Stimulated activated effector memory CD8-positive, alpha-beta T cell treated with anti-CD3 and anti-CD28 coated beads, Interleukin-12 subunit alpha, Interleukin-12 subunit beta, amount 100 ng/mL, for 72 hours (primary cell): ENCODE measurements at regions not wholly inside any gene's neighbourhood (a gene's known extent, or its start where the extent isn't known, plus 50 kb on each side); places are given as distances from the start of the nearest gene placed in this dataset.
"Not testable (repeated sequence)": the region's sequence is repeated elsewhere in the genome, so short reads cannot be mapped to it uniquely, and the experiment has no call there.

Experiments
- ATAC-seq: fragments of 150-1000 bp; cut with Tn5 transposase; 2 replicates; pipeline ENCODE4 v1.10.0; 2021
- DNase-seq, 2 donors: peaks; one replicate each; pipeline ENCODE4 v3.0.0; 2021 to 2022; ENCODE audit warnings: low spot score in 2 of 2
- H3K27ac Mint-ChIP-seq: one replicate; pipeline ENCODE4 v1.8.0; 2022; ENCODE audit warnings: mild to moderate bottlenecking, mixed read lengths
- H3K36me3 Mint-ChIP-seq: one replicate; pipeline ENCODE4 v1.8.0; 2022; ENCODE audit warnings: mild to moderate bottlenecking, mixed read lengths
- H3K4me1 Mint-ChIP-seq: one replicate; pipeline ENCODE4 v1.8.0; 2022; ENCODE audit warnings: mixed read lengths
- H3K4me3 Mint-ChIP-seq: one replicate; pipeline ENCODE4 v1.8.0; 2022; ENCODE audit warnings: mild to moderate bottlenecking, mixed read lengths
- H3K9me3 Mint-ChIP-seq: one replicate; pipeline ENCODE4 v1.8.0; 2022; ENCODE audit warnings: mixed read lengths

DNA sequence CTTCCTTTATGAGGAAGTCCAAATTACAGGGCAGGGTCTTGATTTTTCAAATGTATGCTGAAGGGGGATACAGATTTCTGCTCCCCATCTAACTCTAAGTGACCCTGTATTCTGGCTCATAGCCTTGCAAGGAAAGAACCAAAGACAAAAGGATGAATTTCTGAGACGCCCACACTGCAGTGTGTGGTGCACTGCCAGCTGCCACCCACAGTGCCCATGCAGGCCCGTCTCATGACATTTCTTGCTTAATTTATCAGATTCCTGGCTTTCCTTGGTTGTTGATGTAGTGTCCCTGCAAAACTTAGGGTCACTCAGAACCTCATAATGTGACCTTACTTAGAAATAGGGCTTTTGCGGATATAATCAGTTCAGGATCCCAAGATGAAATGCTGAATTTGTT, 68.0 kb downstream of the CBLN4 start:
- no peak for ATAC-seq
- H3K9me3 Mint-ChIP-seq: peaks cover 18% of the 10 kb centered on the region
- H3K27ac Mint-ChIP-seq: no peak overlapping the region
- H3K36me3 Mint-ChIP-seq: no peaks in the 10 kb centered on the region
- no peak for DNase-seq
- H3K4me1 Mint-ChIP-seq: no peaks in the 10 kb centered on the region
- no peak overlapping the region for H3K4me3 Mint-ChIP-seq

DNA sequence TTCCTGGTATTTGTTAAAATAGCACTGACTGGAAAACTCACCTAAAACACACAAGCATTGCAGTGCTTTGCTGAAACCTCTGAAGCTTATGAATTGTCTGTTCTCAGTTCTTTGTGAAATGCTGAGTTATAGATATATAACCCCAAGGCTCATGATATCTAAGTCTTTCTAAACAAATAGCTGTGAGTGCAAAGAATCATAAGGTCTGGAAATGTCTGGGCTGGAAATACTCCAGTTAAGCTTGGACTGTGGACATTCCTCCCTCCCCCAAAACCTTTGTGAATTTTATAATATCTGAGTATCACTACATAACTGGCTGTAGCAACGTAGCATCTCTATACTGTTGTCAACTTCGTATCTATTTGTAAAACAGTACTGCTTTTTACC, 69.1 kb downstream of the CBLN4 start:
- H3K36me3 Mint-ChIP-seq: no peaks in the 10 kb centered on the region
- no peak overlapping the region for H3K4me3 Mint-ChIP-seq
- no peak overlapping the region for H3K27ac Mint-ChIP-seq
- peaks cover 18% of the 10 kb centered on the region for H3K9me3 Mint-ChIP-seq
- ATAC-seq (no peak), DNase-seq (no peak)
- H3K4me1 Mint-ChIP-seq: no peaks in the 10 kb centered on the region

DNA sequence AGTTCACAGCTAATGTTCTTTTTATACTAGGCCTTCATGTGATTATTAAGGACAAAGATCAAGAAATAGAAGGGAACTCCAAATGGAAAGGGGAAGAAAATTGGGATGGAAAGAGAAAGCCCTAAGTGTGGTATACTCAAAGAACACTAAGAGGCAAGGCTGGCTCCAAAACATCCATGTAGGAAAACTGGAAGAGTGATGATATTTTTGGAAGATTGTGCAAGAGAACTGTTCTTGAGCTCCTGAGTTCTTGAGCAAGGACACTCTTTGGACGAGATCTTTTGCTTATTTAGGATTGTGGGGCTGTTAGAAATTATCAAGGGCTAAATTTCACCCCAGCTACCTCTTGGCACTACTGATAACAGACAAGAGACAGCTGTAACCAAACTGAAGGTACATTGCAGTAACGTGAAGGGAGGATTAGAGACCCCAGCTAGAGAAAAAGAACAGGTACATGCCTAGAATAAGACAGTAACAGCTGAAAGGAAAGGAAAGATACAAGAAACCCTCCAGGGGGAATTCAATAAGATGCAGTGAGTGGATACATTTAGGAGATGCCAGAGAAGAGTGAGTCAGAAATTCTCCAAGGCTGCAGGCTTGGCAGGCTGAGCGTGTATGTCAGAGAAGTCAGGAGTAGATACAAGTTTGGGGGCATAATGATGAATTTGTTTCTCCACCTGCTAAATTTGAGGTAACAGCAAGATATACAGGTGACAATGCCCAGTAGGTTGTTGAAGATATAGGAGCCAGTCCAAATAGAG, 69.7 kb downstream of the CBLN4 start:
- DNase-seq (no peak), ATAC-seq (no peak)
- no peak overlapping the region for H3K4me3 Mint-ChIP-seq
- H3K9me3 Mint-ChIP-seq: peaks cover 18% of the 10 kb centered on the region
- H3K36me3 Mint-ChIP-seq: no peaks in the 10 kb centered on the region
- H3K4me1 Mint-ChIP-seq: no peaks in the 10 kb centered on the region
- no peak overlapping the region for H3K27ac Mint-ChIP-seq

DNA sequence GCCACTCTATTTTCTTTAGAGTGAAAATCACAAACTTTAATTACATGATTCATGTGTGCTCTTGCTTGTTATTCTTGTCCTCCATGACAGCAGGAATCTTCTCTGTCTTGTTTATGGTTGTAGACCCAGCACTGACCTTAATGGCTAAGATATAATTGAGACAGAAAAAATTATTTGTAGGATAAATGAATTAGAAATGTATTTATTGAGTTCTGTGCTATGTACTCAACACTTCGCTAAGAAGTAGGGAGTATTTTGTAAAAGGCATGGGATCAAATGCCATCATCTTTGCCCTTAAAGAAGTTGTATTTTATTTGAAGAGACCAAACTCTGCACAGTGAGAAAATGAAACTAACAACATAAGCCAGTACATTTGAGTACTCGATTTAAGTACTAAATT, 71.2 kb downstream of the CBLN4 start:
- ATAC-seq (no peak), DNase-seq (no peak)
- no peaks in the 10 kb centered on the region for H3K4me1 Mint-ChIP-seq
- H3K36me3 Mint-ChIP-seq: no peaks in the 10 kb centered on the region
- no peak overlapping the region for H3K4me3 Mint-ChIP-seq
- H3K9me3 Mint-ChIP-seq: peaks cover 20% of the 10 kb centered on the region
- H3K27ac Mint-ChIP-seq: no peak overlapping the region

DNA sequence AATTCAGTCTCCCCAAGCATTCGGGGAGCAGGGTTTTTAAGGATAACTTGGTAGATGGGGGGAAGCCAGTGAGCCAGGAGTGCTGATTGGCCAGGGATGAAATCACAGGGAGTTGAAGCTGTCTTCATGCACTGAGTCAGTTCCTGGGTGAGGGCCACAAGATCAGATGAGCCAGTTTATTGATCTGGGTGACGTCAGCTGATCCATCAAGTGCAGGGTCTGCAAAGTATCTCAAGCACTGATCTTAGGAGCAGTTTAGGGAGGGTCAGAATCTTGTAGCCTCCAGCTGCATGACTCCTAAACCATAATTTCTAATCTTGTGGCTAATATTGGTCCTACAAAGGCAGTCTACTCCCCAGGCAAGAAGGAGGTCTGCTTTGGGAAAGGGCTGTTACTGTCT, 74.4 kb downstream of the CBLN4 start:
- H3K27ac Mint-ChIP-seq, H3K4me3 Mint-ChIP-seq, H3K4me1 Mint-ChIP-seq, H3K36me3 Mint-ChIP-seq, ATAC-seq, DNase-seq: not testable (repeated sequence)
- peaks cover 15% of the 10 kb centered on the region for H3K9me3 Mint-ChIP-seq

DNA sequence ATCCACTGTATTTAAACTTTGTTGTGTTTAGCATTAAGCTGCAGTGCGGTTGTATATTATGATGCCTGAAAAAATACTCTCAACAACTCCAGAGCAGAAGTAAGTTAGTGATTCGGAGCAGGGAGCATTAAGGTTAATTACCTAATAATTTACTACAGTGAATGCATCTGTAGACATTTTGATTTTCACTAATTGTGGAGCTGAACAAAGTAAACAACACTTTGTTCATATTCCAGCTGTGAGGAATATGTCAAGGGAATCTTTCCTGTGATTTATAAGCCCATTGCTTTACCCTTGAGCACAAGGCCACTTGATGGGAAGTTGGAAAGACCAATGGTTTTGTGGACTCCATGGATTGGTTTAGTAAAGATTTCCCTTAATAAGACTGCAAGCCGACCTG, 77.1 kb downstream of the CBLN4 start:
- ATAC-seq: no peak
- no peak overlapping the region for H3K4me3 Mint-ChIP-seq

DNA sequence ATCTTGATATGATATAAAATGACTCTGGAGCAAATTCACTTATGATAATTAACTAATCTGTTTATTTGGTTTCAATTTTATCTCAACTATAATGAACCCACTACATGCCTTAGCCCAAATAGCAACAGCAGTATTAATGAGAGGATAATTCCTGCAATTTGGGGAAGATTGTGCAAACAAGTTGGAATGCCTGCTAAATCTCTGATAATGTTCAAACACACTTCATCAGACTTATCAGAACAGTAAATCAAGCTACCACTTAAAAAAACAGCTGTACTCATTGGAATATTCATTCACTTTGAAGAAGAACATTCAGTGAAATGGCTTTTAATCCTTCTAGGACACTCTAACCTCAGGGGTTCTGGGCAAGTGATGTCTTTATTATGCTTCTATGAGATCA, 85.4 kb downstream of the CBLN4 start:
- H3K36me3 Mint-ChIP-seq: no peaks in the 10 kb centered on the region
- peaks cover 9% of the 10 kb centered on the region for H3K9me3 Mint-ChIP-seq
- no peak for DNase-seq
- no peaks in the 10 kb centered on the region for H3K4me1 Mint-ChIP-seq
- H3K27ac Mint-ChIP-seq: no peak overlapping the region
- no peak overlapping the region for H3K4me3 Mint-ChIP-seq
- ATAC-seq: no peak

More for the DNA sequence above, 77.1 kb downstream of the CBLN4 start:
- H3K36me3 Mint-ChIP-seq: no peaks in the 10 kb centered on the region
- H3K4me1 Mint-ChIP-seq: no peaks in the 10 kb centered on the region
- peaks cover 5% of the 10 kb centered on the region for H3K9me3 Mint-ChIP-seq
- no peak overlapping the region for H3K27ac Mint-ChIP-seq
- DNase-seq: no peak

DNA sequence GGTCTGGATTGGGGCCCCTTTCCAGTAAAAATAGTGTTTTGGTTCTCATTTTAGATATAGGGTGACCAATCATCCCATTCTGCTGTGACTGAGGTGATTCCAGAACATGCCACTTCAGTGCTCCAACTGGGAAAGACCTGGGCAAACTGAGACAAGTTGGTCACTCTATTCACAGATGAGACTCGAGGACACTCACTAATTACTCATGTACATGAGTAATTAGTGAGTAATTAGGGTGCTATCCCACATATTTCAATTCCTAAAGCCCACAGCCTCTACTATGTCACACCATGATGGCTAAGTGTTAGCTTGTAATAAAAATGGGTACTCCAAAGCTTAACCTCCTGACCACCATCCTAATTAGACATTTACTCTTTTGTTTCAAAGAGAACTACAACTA, 86.0 kb downstream of the CBLN4 start:
- Mint-ChIP-seq H3K4me3 (no peak overlapping the region), H3K9me3 (peaks cover 9% of the 10 kb centered on the region), H3K4me1 (no peaks in the 10 kb centered on the region)

DNA sequence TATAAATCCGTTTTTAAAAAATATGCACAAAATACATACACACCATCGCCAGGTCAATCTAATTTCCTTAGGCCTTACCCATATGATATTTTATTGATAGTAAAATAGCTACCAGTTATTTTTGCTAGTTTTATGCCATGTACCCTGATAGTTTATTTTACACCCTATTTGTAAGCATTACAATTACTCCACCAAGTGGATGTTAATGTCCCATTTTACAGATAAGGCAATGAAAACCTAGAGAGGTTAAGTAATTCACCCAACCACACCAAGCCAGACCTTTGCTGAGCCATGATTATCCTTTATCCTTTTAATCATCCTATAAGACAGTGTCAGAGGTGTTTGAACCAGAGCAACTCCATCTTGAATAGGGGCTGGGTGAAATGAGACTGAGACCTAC, 86.8 kb downstream of the CBLN4 start:
- Mint-ChIP-seq H3K36me3 (no peaks in the 10 kb centered on the region), H3K4me3 (no peak overlapping the region), H3K4me1 (no peaks in the 10 kb centered on the region), H3K27ac (no peak overlapping the region), H3K9me3 (peaks cover 9% of the 10 kb centered on the region)
- no peak for ATAC-seq
- no peak for DNase-seq

More for the DNA sequence above, 86.0 kb downstream of the CBLN4 start:
- H3K36me3 Mint-ChIP-seq: no peaks in the 10 kb centered on the region
- no peak for ATAC-seq
- H3K27ac Mint-ChIP-seq: no peak overlapping the region
- no peak for DNase-seq

DNA sequence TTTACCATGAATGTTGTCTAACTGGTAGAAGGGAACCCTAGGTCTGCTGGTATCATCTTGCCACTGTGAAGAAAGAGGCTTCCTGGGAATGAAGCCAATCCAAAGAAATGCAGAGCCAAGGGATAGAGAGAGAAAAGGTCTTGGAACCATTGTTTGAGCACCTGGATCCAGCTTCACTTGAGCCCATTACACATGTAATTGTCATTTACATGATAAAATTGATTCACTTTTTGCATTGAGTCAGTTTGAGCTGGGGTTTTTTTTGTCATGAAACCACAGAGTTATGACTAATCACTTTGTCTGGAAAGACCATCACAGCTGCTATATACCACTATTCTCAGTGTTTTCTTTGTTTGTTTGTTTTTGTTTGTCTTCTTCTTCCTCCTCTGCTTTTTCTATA, 112.3 kb downstream of the CBLN4 start:
- no peaks in the 10 kb centered on the region for H3K36me3 Mint-ChIP-seq

DNA sequence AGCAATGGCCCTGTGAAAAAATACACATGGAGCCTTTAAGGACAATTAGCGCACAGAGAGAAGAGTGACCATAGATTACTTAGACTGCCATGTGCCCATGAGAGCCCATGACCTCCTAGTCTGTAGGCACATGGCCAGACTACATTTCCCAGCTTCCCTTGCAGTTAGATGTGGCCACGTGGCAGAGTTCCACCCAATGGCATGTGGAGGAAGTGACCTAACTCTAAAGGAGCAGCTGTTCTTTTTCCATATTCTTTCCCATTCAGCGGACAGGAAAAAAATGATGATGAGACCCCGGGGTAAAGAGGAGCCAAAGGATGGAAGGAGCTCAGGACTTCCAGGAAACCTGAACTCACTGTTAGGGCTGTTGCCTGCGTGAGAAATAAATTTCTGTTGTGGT, 116.6 kb downstream of the CBLN4 start:
- Mint-ChIP-seq H3K36me3 (no peaks in the 10 kb centered on the region), H3K27ac (no peak overlapping the region), H3K9me3 (peaks cover 14% of the 10 kb centered on the region), H3K4me3 (no peak overlapping the region), H3K4me1 (no peaks in the 10 kb centered on the region)
- no peak for ATAC-seq
- no peak for DNase-seq

More for the DNA sequence above, 112.3 kb downstream of the CBLN4 start:
- Mint-ChIP-seq H3K4me1 (no peaks in the 10 kb centered on the region), H3K9me3 (peaks cover 14% of the 10 kb centered on the region), H3K27ac (no peak overlapping the region), H3K4me3 (no peak overlapping the region)
- ATAC-seq (no peak), DNase-seq (no peak)

DNA sequence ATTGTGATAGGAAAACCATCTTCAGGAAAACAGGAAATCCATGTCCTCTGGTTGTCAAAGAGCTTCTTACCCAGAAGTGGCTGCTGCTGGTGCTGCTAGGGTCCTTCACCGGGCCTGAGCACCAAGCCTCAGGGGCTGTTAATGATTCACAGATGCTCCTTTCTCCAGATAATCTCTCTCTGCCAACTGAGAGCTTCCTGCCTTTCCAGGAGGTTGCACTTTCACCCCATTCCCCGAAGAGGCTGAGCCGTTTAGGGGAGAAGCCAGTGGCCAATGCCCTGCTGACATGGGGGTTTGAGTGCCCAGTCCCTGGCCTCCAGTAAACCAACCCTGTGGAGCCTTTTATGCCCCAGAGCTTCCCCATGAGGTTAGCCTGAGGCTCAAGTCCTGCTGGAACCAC, 122.4 kb downstream of the CBLN4 start:
- H3K36me3 Mint-ChIP-seq: no peaks in the 10 kb centered on the region
- H3K4me1 Mint-ChIP-seq: no peaks in the 10 kb centered on the region
- no peak for ATAC-seq
- no peak overlapping the region for H3K27ac Mint-ChIP-seq
- H3K4me3 Mint-ChIP-seq: no peak overlapping the region
- peaks cover 13% of the 10 kb centered on the region for H3K9me3 Mint-ChIP-seq
- no peak for DNase-seq

DNA sequence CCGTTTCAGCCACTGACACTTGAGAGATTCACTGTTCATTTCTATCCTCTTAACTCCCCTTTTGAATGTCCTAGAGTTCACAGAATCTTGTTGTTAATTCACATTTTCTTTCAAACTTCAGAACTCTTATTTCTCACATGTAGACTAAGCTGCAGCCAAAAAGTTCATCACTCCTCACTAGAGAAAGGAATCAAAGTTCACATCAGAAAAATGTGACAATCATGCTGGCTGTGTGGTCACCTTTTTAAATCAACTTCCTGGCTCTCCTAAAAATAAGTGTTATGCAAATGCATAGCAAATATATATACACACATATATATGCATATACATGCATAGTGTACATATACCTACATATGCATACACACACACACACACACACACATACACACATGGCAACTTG, 123.0 kb downstream of the CBLN4 start:
- Mint-ChIP-seq H3K27ac (no peak overlapping the region), H3K4me1 (no peaks in the 10 kb centered on the region), H3K9me3 (peaks cover 10% of the 10 kb centered on the region), H3K36me3 (no peaks in the 10 kb centered on the region), H3K4me3 (no peak overlapping the region)
- ATAC-seq (no peak), DNase-seq (no peak)

DNA sequence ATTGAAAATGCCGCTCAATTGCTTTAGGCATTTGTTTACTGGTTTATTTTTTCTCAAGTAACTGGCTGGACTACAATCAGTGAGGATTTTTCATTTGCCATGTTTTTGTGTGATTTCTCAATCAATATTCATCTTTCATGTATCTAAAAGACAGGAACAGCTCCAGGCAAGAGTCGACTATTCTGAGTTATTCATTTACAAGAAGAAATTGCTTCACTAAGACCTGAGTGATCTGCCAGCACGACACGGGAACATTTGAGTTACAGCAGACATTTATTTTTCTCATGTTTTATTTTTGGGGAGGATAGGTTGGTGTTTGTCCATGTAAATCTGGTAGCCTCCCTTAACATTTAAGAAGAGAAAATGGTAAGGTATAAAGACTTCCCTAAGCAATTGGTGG, 124.1 kb downstream of the CBLN4 start:
- DNase-seq: no peak
- H3K27ac Mint-ChIP-seq: no peak overlapping the region
- H3K36me3 Mint-ChIP-seq: no peaks in the 10 kb centered on the region
- ATAC-seq: no peak
- peaks cover 10% of the 10 kb centered on the region for H3K9me3 Mint-ChIP-seq
- no peaks in the 10 kb centered on the region for H3K4me1 Mint-ChIP-seq
- no peak overlapping the region for H3K4me3 Mint-ChIP-seq

DNA sequence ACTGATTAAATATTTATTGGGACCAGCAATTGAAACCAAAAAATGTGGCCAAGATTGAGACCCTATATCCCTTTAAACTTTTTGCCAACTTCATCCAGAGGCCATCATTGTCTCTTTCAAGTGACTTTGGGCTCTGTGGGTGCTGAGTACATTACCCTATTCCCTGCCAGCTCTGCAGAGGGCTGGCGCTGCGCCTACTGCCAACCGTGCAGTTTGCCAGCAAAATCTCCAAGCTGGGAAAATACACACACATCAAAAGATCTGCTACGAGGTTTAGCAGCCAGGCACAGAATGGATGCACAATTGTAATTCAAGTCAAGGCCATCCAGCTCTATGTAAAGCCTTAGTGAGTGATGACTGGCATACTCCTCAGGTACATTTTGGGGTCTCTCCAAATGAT, 125.0 kb downstream of the CBLN4 start:
- ATAC-seq: no peak
- H3K4me3 Mint-ChIP-seq: no peak overlapping the region
- DNase-seq: no peak
- H3K36me3 Mint-ChIP-seq: no peaks in the 10 kb centered on the region
- no peaks in the 10 kb centered on the region for H3K4me1 Mint-ChIP-seq
- no peak overlapping the region for H3K27ac Mint-ChIP-seq
- peaks cover 10% of the 10 kb centered on the region for H3K9me3 Mint-ChIP-seq

DNA sequence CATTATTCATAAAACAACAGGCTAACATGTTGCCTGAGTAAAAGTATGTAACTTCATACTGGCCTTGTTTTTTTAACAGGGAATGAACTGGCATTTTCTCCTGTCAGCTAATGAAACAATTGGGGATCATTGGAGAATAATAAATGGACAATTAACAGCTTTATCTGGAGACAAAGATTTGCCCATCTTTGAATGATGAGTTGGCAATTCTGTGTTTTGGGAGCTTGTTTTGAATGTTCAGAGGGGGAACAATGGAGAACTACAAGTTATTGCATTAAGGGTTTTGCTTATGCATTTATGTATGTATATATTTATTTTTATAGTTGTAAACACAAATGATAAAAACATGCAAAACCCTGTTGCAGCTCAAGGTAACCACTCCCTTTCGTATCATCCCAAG, 150.3 kb downstream of the CBLN4 start:
- no peak for ATAC-seq
- H3K27ac Mint-ChIP-seq: no peak overlapping the region
- no peaks in the 10 kb centered on the region for H3K4me1 Mint-ChIP-seq
- H3K4me3 Mint-ChIP-seq: no peak overlapping the region
- no peaks in the 10 kb centered on the region for H3K36me3 Mint-ChIP-seq
- DNase-seq: no peak
- H3K9me3 Mint-ChIP-seq: peaks cover 9% of the 10 kb centered on the region
